SK-N-SH treated with all-trans-retinoic acid at 6 μM for 48 hours (cell line): ENCODE measurements at regions not wholly inside any gene's neighbourhood (a gene's known extent, or its start where the extent isn't known, plus 50 kb on each side); places are given as distances from the start of the nearest gene placed in this dataset.

Experiments
- SNAI2 ChIP-seq: fragments of 250-450 bp; sonication (Bioruptor Pico); IDR thresholded peaks from 2 replicates; pipeline ENCODE4 v1.5.0; 2020; ENCODE audit warnings: mild to moderate bottlenecking, moderate library complexity
- ZFP30 ChIP-seq: fragments of 450-650 bp; formaldehyde crosslinking; IDR thresholded peaks from 2 replicates; pipeline ENCODE4 v1.5.0; 2022; ENCODE audit warnings: mild to moderate bottlenecking, moderate library complexity

GRCh38 chr5:126065061-126065460, 358.1 kb upstream of the GRAMD2B start:
- TF ChIP-seq ZFP30 (CRISPR knock-in tag) (no peak), SNAI2 (CRISPR knock-in tag) (no peak)
